Fibroblast of skin of back (primary cell): ENCODE measurements at regions not wholly inside any gene's neighbourhood (a gene's known extent, or its start where the extent isn't known, plus 50 kb on each side); places are given as distances from the start of the nearest gene placed in this dataset.

ENCODE experiments used
- DNase-seq: peaks from one replicate; pipeline ENCODE4 v3.0.0-alpha.2; 2013

GRCh38 chr21:27292229-27292628 is 325.3 kb upstream of the ADAMTS5 start:
- DNase-seq = no peak

GRCh38 chr21:27291006-27291405 is 324.1 kb upstream of the ADAMTS5 start:
- DNase-seq = peak; percentile 83

GRCh38 chr21:27290028-27290427 is 323.1 kb upstream of the ADAMTS5 start:
- DNase-seq = peak; percentile 36

GRCh38 chr21:27286760-27287159 is 319.9 kb upstream of the ADAMTS5 start:
- DNase-seq = no peak

- DNase-seq = no peak
These were observed 310.2 kb upstream of the ADAMTS5 start for GRCh38 chr21:27277110-27277509.

GRCh38 chr21:27275294-27275927 is 308.5 kb upstream of the ADAMTS5 start:
- peak; percentile 90 for DNase-seq

- DNase-seq = peak; percentile 92
These were observed 302.8 kb upstream of the ADAMTS5 start for GRCh38 chr21:27269644-27270043.

- peak; percentile 87 for DNase-seq
These were observed 301.4 kb upstream of the ADAMTS5 start for GRCh38 chr21:27268290-27268689.

GRCh38 chr21:27265949-27266348 is 299.1 kb upstream of the ADAMTS5 start:
- no peak for DNase-seq

GRCh38 chr21:27265492-27265891 is 298.6 kb upstream of the ADAMTS5 start:
- no peak for DNase-seq

- peak; percentile 30 for DNase-seq
These were observed 294.8 kb upstream of the ADAMTS5 start for GRCh38 chr21:27261676-27262075.

- DNase-seq = no peak
These were observed 293.8 kb upstream of the ADAMTS5 start for GRCh38 chr21:27260728-27261127.

GRCh38 chr21:27258742-27259448 is 292.0 kb upstream of the ADAMTS5 start:
- DNase-seq = no peak

- no peak for DNase-seq
These were observed 291.1 kb upstream of the ADAMTS5 start for GRCh38 chr21:27257908-27258556.

- no peak for DNase-seq
These were observed 290.3 kb upstream of the ADAMTS5 start for GRCh38 chr21:27257226-27257625.

- DNase-seq = no peak
These were observed 284.9 kb upstream of the ADAMTS5 start for GRCh38 chr21:27251752-27252151.

GRCh38 chr21:27250366-27250765 is 283.5 kb upstream of the ADAMTS5 start:
- no peak for DNase-seq

- DNase-seq = no peak
These were observed 281.9 kb upstream of the ADAMTS5 start for GRCh38 chr21:27248814-27249213.

- DNase-seq = peak; percentile 65
These were observed 279.9 kb upstream of the ADAMTS5 start for GRCh38 chr21:27246741-27247140.

GRCh38 chr21:27244776-27245175 is 277.9 kb upstream of the ADAMTS5 start:
- no peak for DNase-seq

GRCh38 chr21:27244352-27244751 is 277.5 kb upstream of the ADAMTS5 start:
- DNase-seq = peak; percentile 65

- DNase-seq = no peak
These were observed 274.0 kb upstream of the ADAMTS5 start for GRCh38 chr21:27240839-27241238.

GRCh38 chr21:27233514-27234115 is 266.7 kb upstream of the ADAMTS5 start:
- no peak for DNase-seq
